ENCODE measurements at regions not wholly inside any gene's neighbourhood (a gene's known extent, or its start where the extent isn't known, plus 50 kb on each side); places are given as distances from the start of the nearest gene placed in this dataset.

DNA sequence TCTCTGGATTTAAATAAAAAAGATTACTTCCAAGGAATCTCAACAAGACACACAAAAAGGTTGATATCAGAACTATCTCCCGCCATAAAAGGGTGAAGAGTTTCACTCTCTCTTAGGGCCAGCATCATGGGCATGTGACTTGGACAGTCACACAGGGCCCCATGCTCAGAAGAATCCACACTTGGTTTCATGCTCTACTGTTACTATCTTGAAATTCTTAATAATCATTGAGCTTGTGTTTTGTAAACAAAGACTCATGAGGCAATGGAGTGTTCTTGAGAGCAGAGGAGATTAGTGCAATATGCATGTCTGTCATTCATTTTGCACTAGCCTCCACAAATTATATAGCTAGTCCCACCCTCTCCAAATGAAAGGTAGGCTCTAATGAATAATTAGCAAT lies 58.4 kb downstream of the HMHB1 start:
- DNase-seq (ENCODE audit: extremely low spot score, unreplicated experiment), result no peak
- Mint-ChIP-seq H3K4me1 (ENCODE audit: unreplicated experiment) (peaks cover 6% of the 10 kb centered on the region), H3K27ac (ENCODE audit: unreplicated experiment) (no peak overlapping the region), H3K9me3 (ENCODE audit: unreplicated experiment) (no peaks in the 10 kb centered on the region), H3K36me3 (ENCODE audit: unreplicated experiment) (no peaks in the 10 kb centered on the region), H3K27me3 (ENCODE audit: unreplicated experiment) (no peaks in the 10 kb centered on the region), H3K4me3 (ENCODE audit: unreplicated experiment) (no peak overlapping the region)
- TF ChIP-seq, protein P1, sequence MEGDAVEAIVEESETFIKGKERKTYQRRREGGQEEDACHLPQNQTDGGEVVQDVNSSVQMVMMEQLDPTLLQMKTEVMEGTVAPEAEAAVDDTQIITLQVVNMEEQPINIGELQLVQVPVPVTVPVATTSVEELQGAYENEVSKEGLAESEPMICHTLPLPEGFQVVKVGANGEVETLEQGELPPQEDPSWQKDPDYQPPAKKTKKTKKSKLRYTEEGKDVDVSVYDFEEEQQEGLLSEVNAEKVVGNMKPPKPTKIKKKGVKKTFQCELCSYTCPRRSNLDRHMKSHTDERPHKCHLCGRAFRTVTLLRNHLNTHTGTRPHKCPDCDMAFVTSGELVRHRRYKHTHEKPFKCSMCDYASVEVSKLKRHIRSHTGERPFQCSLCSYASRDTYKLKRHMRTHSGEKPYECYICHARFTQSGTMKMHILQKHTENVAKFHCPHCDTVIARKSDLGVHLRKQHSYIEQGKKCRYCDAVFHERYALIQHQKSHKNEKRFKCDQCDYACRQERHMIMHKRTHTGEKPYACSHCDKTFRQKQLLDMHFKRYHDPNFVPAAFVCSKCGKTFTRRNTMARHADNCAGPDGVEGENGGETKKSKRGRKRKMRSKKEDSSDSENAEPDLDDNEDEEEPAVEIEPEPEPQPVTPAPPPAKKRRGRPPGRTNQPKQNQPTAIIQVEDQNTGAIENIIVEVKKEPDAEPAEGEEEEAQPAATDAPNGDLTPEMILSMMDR (IDR thresholded peaks at IDR 0.05), result no peak

DNA sequence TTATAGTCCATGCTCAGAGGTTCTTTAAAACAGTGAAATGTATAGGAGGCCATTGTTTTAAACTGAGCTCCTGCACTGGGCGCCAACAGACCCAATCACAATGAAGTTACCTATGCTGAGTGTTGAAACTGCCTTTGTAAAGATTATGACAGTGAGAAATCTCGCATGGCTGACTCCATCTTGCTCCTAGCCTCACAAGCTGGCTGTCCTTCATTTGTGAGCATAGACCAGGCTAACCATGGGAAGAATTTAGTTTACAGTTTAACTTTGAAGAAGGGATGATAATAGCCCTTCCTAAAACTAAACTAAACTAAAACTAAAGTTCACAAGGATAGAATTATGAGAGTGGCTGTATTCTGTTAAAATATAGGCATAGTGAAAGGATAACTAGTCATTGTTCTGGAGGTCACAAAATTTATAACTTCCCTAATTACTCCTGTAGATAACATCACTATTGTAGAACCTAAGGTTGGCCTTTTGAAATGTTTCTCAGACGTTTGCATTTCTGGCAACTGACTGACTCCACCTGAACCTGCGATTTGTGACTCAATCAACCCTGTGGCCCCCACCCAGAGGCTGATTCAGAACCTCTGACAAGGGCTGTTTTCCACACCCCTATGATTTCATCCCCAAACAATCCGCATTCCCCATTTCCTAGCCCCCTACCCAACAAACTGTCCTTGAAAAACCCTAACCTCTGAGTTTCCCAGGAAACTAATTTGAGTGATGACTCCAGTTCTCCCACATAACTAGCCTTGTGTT lies 59.1 kb downstream of the HMHB1 start:
- no peak overlapping the region for H3K27ac Mint-ChIP-seq (ENCODE audit: unreplicated experiment)
- H3K4me1 Mint-ChIP-seq (ENCODE audit: unreplicated experiment), result peaks cover 6% of the 10 kb centered on the region
- H3K27me3 Mint-ChIP-seq (ENCODE audit: unreplicated experiment), result no peaks in the 10 kb centered on the region
- H3K9me3 Mint-ChIP-seq (ENCODE audit: unreplicated experiment), result no peaks in the 10 kb centered on the region
- no peak for DNase-seq (ENCODE audit: extremely low spot score, unreplicated experiment)
- no peak overlapping the region for H3K4me3 Mint-ChIP-seq (ENCODE audit: unreplicated experiment)
- H3K36me3 Mint-ChIP-seq (ENCODE audit: unreplicated experiment), result no peaks in the 10 kb centered on the region
- TF ChIP-seq, protein P1 (IDR thresholded peaks at IDR 0.05), result no peak

DNA sequence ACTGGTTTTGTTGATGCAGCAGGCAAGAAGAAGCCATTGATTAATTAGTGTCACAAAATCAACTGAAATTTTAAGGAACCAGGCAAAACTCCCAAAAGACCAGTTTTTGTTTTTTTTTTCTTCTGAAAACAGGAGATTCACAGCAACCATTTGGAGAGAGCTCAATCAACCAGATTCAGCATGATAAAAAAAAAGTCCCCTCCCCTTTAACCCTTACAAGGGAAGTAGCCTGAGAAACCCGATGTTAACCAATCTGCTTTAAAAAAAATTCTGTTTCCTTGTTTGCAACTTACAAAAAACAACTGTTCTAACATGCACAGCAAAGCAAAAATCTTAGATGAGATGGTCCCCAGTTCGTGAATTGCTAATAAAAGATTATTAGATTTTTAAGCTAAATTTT lies 59.7 kb downstream of the HMHB1 start:
- DNase-seq (ENCODE audit: extremely low spot score, unreplicated experiment), result no peak
- Mint-ChIP-seq H3K4me3 (ENCODE audit: unreplicated experiment) (no peak overlapping the region), H3K36me3 (ENCODE audit: unreplicated experiment) (no peaks in the 10 kb centered on the region)

DNA sequence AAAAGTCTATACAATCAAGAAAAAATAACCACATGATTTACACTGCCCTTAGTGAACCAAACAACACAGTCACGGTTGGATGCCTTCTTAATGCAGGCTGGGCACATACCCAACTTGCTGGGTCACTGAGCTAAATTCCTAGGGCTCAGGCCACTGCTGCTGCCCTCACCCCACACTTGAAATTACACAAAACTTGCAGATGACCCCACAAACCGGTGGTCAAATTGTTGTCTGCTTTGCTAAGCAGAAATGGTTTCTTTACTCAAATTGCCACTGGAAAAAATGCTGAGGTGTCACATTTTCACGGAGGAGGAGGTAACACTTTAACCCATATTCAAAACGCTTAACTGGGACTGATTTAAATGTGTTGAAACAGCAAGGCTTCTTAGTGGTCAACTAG lies 62.4 kb downstream of the HMHB1 start:
- Mint-ChIP-seq H3K4me3 (ENCODE audit: unreplicated experiment) (no peak overlapping the region), H3K4me1 (ENCODE audit: unreplicated experiment) (peaks cover 6% of the 10 kb centered on the region), H3K27ac (ENCODE audit: unreplicated experiment) (no peak overlapping the region), H3K36me3 (ENCODE audit: unreplicated experiment) (no peaks in the 10 kb centered on the region), H3K27me3 (ENCODE audit: unreplicated experiment) (no peaks in the 10 kb centered on the region), H3K9me3 (ENCODE audit: unreplicated experiment) (no peaks in the 10 kb centered on the region)
- TF ChIP-seq, protein P1 (IDR thresholded peaks at IDR 0.05), result no peak
- no peak for DNase-seq (ENCODE audit: extremely low spot score, unreplicated experiment)

More for the DNA sequence above, 59.7 kb downstream of the HMHB1 start:
- Mint-ChIP-seq H3K9me3 (ENCODE audit: unreplicated experiment) (no peaks in the 10 kb centered on the region), H3K27ac (ENCODE audit: unreplicated experiment) (no peak overlapping the region), H3K27me3 (ENCODE audit: unreplicated experiment) (no peaks in the 10 kb centered on the region), H3K4me1 (ENCODE audit: unreplicated experiment) (peaks cover 6% of the 10 kb centered on the region)
- TF ChIP-seq, protein P1 (IDR thresholded peaks at IDR 0.05), result no peak

DNA sequence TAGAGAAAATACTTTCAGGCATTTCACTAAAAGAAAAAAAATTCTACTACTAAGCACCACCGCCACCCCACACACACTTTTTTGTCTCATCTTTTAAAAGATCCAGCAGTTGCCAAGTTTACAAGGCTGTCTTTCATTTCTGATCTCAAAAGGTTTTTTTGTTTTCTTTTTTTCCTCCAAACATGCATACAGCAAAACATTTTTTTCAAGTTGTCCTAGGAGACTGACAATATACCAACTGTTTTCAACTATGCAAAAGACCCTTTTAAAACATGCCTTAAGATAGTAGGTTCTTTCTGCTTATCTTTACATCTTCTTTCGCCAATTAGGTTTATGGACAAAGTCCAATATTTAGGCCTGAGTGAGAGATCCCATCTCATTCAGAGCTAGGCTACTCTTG lies 65.2 kb downstream of the HMHB1 start:
- Mint-ChIP-seq H3K36me3 (ENCODE audit: unreplicated experiment) (no peaks in the 10 kb centered on the region), H3K4me1 (ENCODE audit: unreplicated experiment) (peaks cover 6% of the 10 kb centered on the region), H3K27ac (ENCODE audit: unreplicated experiment) (no peak overlapping the region), H3K27me3 (ENCODE audit: unreplicated experiment) (no peaks in the 10 kb centered on the region), H3K9me3 (ENCODE audit: unreplicated experiment) (peaks cover 5% of the 10 kb centered on the region), H3K4me3 (ENCODE audit: unreplicated experiment) (no peak overlapping the region)
- TF ChIP-seq, protein P1 (IDR thresholded peaks at IDR 0.05), result no peak
- DNase-seq (ENCODE audit: extremely low spot score, unreplicated experiment), result no peak
